Head of caudate nucleus (tissue), 42 donors: ENCODE measurements at regions not wholly inside any gene's neighbourhood (a gene's known extent, or its start where the extent isn't known, plus 50 kb on each side); places are given as distances from the start of the nearest gene placed in this dataset.
"Not testable (repeated sequence)": the region's sequence is repeated elsewhere in the genome, so short reads cannot be mapped to it uniquely, and the experiment has no call there.

Source experiments
- DNase-seq, 42 donors: peaks; one replicate each; pipeline versions ENCODE4 v3.0.0 to v3.0.0-alpha.2; 2020 to 2021; ENCODE audit warnings: mixed read lengths in 7 of 42
- intact Hi-C: fragments of 100-400 bp; cut with DNase I; formaldehyde crosslinking; loops from one replicate; pipeline ENCODE4 v1.15.0; 2022

- DNase-seq: no peak
Observed at GRCh38 chr3:150330872-150331271, 77.2 kb upstream of the TSC22D2 start.

GRCh38 chr3:150330174-150330573 is 77.9 kb upstream of the TSC22D2 start:
- intact Hi-C loops: no loop called here
- DNase-seq: no peak

More at GRCh38 chr3:150330872-150331271, 77.2 kb upstream of the TSC22D2 start:
- intact Hi-C loops: no loop called here

GRCh38 chr3:150329408-150329807 is 78.7 kb upstream of the TSC22D2 start:
- intact Hi-C loops: no loop called here
- no peak for DNase-seq

- intact Hi-C loops: no loop called here
- no peak for DNase-seq
Observed at GRCh38 chr3:150328654-150329040, 79.5 kb upstream of the TSC22D2 start.

GRCh38 chr3:150327678-150328653 is 80.1 kb upstream of the TSC22D2 start:
- DNase-seq: no peak
- intact Hi-C loops: no loop called here

GRCh38 chr3:150324788-150325187 is 83.3 kb upstream of the TSC22D2 start:
- intact Hi-C loops: no loop called here
- no peak for DNase-seq

GRCh38 chr3:150324245-150324644 is 83.9 kb upstream of the TSC22D2 start:
- intact Hi-C loops: no loop called here
- no peak for DNase-seq

GRCh38 chr3:150323770-150324169 is 84.3 kb upstream of the TSC22D2 start:
- DNase-seq: no peak
- intact Hi-C loops: no loop called here

- DNase-seq, intact Hi-C loops: not testable (repeated sequence)
Observed at GRCh38 chr3:150323091-150323490, 85.0 kb upstream of the TSC22D2 start.

- DNase-seq, intact Hi-C loops: not testable (repeated sequence)
Observed at GRCh38 chr3:150320971-150321370, 87.1 kb upstream of the TSC22D2 start.

- intact Hi-C loops: no loop called here
- no peak for DNase-seq
Observed at GRCh38 chr3:150319900-150320299, 88.2 kb upstream of the TSC22D2 start.

GRCh38 chr3:150317469-150317868 is 90.6 kb upstream of the TSC22D2 start:
- intact Hi-C loops: no loop called here
- no peak for DNase-seq

- DNase-seq: no peak
- intact Hi-C loops: no loop called here
Observed at GRCh38 chr3:150315721-150316120, 92.4 kb upstream of the TSC22D2 start.

- DNase-seq: no peak
- intact Hi-C loops: no loop called here
Observed at GRCh38 chr3:150314248-150315004, 93.7 kb upstream of the TSC22D2 start.

GRCh38 chr3:150312018-150312657 is 96.0 kb upstream of the TSC22D2 start:
- intact Hi-C loops: no loop called here

GRCh38 chr3:150311156-150311555 is 96.9 kb upstream of the TSC22D2 start:
- no peak for DNase-seq
- intact Hi-C loops: no loop called here

More at GRCh38 chr3:150312018-150312657, 96.0 kb upstream of the TSC22D2 start:
- DNase-seq: no peak

- intact Hi-C loops: no loop called here
Observed at GRCh38 chr3:150309557-150309956, 98.5 kb upstream of the TSC22D2 start.

GRCh38 chr3:150309257-150309542 is 98.9 kb upstream of the TSC22D2 start:
- DNase-seq: no peak
- intact Hi-C loops: no loop called here

More at GRCh38 chr3:150309557-150309956, 98.5 kb upstream of the TSC22D2 start:
- no peak for DNase-seq

GRCh38 chr3:150308481-150309256 is 99.4 kb upstream of the TSC22D2 start:
- no peak for DNase-seq
- intact Hi-C loops: no loop called here
